Left ventricle myocardium superior (tissue), 1 donor: ENCODE measurements at regions not wholly inside any gene's neighbourhood (a gene's known extent, or its start where the extent isn't known, plus 50 kb on each side); places are given as distances from the start of the nearest gene placed in this dataset.
"Not testable (repeated sequence)": the region's sequence is repeated elsewhere in the genome, so short reads cannot be mapped to it uniquely, and the experiment has no call there.

Experiments
- ATAC-seq: fragments of 200-7000 bp; cut with Tn5 transposase; one replicate; pipeline ENCODE4 v1.9.1; 2020; ENCODE audit warnings: mild to moderate bottlenecking, moderate library complexity
- DNase-seq: peaks from one replicate; pipeline ENCODE4 v3.0.0-alpha.2; 2020
- intact Hi-C: fragments of 100-400 bp; cut with micrococcal nuclease; formaldehyde crosslinking; loops from one replicate; pipeline ENCODE4 v1.11.0; 2022
- donor health status: DM: no; HTN: yes; CAD: no; lungs with severe emphysema.

DNA sequence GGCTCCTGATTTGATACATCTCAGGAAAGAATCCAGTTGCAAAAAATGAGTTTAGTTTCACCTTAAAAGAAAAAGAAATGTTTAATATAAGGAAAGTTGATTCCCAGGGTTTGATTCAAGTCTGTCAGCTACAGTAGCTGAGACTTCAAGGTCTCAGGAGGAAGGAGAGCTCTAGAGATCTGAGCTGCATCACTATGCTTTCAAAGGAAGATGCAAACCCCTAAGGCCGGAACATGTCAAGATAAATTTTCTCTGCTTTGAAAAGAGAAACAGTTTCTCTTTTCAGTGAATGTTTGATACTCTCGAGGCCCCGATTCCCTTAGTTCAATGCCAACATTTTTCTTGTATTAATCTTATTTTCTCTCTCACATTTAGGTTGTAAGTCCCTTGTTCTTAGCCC lies 128.6 kb downstream of the RGPD3 start:
- intact Hi-C loops = no loop called here
- ATAC-seq (no peak), DNase-seq (no peak)

DNA sequence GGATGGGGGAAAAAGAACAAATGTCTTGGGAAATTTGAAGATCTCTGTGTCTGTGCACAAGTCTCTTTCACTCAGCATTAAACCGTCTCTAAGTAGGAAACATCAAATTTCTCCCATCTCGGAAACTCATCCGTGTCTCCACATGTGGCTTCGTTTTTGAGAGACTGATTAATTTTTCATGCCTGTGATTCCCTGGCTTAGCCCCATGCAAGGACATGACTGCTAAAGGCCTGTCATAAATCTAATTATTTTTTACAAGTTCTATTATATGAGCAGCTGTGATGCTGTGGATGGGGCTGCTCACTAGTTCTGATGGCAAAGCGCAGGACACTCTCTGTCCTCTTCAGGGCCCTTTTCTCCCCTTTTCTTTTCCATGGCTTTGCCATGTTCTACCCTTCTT lies 129.1 kb downstream of the RGPD3 start:
- no peak for ATAC-seq
- intact Hi-C loops = no loop called here

DNA sequence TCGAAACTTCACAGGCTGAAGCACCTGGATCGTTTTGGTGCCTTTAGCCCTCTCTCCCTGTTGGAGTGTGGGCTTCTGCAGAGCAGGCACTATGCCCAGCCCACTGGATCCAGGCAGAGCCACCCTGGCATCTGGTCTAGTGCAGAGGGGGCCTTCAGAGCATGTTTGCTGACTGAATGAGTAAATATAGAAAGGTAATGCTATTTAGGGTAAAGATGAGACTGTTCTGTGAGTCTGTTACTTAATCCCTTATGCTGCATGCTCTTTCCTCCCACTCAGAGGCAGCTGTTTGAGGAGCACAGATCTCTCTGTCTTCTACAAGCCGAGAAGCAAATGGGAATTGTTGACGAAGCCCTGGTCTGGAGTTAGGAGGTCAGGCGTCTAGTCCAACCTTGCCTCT lies 130.2 kb downstream of the RGPD3 start:
- no peak for DNase-seq
- no peak for ATAC-seq
- intact Hi-C loops = no loop called here

More for the DNA sequence above, 129.1 kb downstream of the RGPD3 start:
- no peak for DNase-seq

DNA sequence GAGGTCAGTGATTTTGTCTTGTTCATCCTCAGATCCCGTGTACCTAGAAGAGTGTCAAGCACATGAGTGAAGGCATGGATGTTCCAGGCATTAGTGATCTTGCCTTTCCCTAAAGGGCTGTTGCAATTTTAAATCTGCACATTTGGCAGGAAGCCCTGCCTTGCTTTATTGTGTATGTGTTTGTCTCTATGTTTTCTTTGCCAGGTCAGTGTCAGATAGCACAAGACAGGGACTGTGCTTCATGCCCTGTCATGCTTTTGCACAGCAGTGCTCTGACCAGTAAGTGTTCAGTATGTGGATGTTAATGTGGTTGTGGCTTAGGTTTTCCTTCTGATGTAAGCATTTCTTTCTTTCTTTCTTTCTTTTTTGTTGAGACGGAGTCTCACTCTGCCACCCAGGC lies 131.5 kb downstream of the RGPD3 start:
- ATAC-seq (peak; percentile 49), DNase-seq (no peak)
- intact Hi-C loops = no loop called here

DNA sequence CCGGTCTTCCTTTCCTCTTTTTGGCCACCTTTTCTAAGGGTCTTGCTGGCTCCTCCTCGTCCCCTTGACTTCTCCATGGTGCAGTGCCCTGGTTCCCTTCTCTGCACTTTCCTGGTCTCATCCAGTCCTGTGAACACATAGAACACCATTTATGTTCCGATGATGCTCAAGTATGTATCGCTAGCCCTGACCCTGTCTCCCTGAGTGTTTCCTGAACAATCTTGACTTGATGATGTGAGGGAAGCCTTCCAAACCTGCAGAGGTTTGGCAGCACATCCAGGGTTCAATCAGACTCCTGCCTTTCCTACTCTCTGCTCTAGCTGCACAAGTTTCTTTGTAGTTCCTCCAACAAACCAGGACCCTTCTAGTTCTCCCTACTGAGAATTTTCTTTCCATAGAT lies 132.1 kb downstream of the RGPD3 start:
- peak; percentile 39 for ATAC-seq
- DNase-seq = no peak
- intact Hi-C loops = no loop called here

DNA sequence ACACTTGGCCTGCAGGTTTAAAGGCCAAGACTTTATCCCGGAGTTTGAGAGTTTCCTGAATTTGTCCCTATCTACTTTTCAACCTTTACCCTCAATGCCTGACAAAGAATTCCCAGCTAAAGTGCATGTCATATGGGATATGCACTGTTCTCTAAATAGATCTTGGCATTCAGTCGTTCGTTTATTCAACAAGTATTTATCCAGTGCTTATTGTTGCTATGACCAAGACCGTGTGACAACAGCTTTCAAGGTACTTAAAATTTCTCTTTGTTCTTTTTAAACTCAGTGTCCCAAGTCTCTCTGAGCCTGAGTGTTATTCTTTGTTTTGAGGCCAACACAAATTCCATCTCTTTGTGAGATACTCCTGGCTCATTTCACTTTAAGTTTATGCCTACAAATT lies 133.4 kb downstream of the RGPD3 start:
- intact Hi-C loops = no loop called here
- peak; percentile 90 for ATAC-seq
- DNase-seq = no peak

DNA sequence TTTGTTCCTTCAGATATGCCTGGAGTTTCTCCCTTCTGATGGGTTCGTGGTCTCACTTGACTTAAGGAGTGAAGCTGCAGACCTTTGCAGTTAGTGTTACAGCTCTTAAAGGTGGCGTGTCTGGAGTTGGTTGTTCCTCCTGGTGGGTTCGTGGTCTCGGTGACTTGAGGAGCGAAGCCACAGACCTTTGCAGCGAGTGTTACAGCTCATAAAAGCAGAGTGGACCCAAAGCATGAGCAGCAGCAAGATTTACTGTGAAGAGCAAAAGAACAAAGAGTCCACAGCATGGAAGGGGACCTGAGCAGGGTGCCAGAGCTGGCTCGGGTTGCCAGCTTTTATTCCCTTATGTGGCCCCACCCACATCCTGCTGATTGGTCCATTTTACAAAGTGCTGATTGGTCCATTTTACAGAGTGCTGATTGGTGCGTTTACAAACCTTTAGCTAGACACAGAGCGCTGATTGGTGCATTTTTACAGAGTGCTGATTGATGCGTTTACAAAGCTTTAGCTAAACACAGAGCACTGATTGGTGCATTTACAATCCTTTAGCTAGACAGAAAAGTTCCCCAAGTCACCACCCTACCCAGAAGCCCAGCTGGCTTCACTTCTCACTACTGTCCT lies 134.8 kb downstream of the RGPD3 start:
- ATAC-seq, intact Hi-C loops, DNase-seq: not testable (repeated sequence)

DNA sequence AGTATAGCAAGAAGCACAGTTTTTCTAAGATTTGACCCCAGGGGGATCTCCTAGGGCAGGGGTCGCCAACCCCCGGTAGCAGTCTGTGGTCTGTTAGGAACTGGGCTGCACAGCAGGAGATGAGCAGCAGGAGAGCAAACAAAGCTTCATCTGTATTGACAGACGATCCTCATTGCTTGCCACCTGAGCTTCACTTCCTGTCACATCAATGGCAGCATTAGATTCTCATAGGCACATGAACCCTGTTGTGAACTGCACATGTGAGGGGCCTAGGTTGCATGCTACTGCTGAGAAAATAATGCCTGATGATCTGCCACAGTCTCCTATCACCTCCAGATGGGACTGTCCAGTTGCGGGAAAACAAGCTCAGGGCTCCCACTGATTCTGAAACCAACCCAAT lies 136.2 kb downstream of the RGPD3 start:
- ATAC-seq = no peak
- DNase-seq = no peak
- intact Hi-C loops = no loop called here

DNA sequence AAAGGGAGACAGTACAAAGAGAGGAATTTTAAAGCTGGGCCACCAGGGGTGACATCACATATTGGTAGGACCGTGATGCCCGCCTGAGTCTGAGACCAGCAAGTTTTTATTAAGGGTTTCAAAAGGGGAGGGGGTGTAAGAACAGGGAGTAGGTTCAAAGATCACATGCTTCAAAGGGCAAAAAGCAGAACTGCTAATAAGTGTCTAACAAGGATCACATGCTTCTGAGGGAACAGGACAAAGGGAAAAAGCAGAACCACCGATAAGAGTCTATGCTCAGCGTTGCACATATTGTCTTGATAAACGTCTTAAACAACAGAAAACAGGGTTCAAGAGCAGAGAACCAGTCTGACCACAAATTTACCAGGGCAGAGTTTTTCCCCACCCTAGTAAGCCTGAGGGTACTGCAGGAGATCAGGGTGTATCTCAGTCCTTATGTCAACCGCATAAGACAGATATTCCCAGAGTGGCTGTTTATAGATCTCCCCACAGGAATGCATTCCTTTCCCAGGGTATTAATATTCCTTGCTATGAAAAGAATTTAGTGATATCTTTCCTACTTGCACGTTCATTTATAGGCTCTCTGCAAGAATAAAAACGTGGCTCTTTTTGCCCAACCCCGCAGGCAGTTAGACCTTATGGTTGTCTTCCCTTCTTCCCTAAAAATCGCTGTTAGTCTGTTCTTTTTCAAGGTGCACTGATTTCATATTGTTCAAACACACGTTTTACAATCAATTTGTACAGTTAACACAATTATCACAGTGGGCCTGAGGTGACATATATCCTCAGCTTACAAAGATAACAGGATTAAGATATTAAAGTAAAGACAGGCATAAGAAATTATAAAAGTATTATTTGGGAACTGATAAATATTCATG lies 136.5 kb upstream of the UXS1 start:
- intact Hi-C loops, ATAC-seq, DNase-seq: not testable (repeated sequence)

DNA sequence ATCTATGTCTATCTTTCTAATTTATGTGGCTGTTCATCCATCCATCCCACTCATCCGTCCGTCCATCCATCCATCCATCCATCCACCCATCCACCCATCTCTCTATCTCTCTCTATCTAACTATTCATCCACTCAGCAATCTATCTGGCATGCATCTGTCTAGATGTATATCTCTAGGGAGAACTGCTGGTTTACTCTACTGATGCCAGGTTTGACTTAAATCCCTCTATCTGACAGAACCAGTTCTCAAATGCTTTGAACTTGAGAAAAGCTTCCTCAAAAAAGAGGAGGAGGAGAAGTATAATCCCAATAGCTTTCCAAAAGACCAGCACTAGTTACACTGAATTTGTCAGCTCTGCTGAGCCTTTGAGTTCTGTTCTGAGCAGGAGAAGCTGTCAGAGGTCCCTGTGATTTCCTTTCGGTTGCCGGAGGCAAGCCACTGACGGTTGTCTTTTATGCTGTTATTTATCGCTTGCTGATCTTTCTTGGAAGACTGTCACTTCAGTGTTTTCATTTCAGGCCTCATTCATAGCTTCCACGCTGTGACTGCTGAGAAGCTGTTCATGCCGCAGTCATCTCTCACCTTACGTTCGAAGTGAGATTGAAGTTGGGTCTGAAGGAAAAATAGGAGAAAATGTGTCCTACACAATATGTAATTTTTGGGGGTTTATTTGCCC lies 129.4 kb upstream of the UXS1 start:
- intact Hi-C loops = no loop called here
- ATAC-seq (no peak), DNase-seq (no peak)

DNA sequence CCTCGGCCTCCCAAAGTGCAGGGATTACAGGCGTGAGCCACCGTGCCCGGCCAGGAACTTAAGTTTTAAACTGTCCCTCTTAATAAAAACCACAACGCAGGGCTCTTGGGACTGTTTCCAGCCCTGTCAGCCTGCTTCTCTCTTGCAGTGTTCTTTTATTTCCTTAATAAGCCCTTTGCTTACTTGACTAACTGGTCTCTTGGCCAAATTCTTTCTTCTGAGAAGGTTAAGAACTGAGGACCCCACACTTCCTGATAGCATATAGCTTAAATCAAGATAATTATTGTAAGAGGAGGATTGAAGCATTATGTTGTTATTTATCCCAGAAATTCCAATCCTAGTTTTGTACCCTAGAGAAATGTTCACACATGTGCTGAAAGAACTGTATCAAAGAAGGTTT lies 128.2 kb upstream of the UXS1 start:
- no peak for ATAC-seq
- no peak for DNase-seq
- intact Hi-C loops = no loop called here

DNA sequence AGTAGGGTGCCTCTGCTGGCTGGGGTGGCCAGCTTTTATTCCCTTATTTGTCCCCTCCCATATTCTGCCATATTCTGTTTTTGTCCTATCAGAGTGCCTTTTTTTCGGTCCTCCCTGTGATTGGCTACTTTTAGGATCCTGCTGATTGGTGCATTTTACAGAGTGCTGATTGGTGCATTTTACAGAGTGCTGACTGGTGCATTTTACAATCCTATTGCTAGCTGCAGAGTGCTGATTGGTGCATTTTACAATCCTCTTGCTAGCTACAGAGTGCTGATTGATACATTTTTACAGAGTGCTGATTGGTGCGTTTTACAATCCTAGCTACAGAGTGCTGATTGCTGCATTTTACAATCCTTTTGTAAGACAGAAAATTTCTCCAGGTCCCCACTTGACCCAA lies 126.3 kb upstream of the UXS1 start:
- ATAC-seq, intact Hi-C loops, DNase-seq: not testable (repeated sequence)

DNA sequence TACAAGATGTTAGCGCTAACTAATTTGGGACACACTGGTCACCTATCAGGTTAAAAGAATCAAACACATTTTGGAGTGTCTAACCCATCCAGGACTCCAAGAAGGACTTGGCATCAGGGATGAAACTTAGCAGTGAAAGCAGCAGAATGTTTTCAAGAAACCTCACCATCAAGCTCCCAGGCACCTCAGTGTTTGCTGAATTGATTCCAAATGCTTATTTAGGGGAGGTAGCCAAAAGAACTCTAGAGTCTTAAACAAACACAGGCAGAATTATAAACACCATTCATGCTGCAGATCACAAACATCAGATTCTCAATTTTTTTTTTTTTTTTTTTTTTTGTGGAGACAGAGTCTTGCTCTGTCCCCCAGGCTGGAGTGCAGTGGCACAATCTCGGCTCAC lies 122.8 kb upstream of the UXS1 start:
- ATAC-seq (no peak), DNase-seq (no peak)
- intact Hi-C loops = no loop called here

DNA sequence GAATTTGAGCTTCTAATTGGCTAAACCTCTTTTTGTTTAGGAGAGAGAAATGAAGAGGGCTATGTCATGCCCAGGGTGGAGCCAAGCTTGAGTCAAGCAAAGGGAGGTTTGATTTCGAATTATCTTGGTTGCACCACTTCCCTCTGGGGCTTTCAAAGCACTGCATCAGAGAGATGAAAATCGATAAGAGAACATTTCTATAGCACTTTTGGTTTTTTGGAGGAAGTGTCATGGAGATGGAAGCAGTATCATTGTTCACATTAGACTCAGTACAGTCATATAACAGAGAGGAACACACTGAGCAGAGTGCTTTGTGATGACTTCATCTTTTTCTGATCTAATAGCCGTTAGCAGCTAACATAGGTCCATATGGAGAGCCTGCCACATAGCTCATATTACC lies 120.3 kb upstream of the UXS1 start:
- intact Hi-C loops = no loop called here
- ATAC-seq = no peak
- DNase-seq = no peak

DNA sequence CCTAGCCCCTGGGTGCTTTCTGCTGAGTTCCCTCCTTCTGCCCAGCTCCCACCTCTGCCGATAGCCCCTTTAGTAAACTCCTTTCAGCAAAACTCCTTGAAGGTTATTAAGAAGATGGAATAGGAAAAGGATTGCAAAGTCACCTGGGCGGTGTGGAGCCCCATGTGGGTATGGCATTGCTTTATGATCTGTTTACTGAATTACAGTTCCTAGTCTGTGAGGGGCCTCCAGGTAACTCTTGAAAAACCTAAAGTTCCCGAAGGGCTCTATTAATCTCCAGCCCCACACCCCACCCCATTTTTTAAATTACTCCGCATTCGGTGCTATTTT lies 116.9 kb upstream of the UXS1 start:
- DNase-seq = no peak

DNA sequence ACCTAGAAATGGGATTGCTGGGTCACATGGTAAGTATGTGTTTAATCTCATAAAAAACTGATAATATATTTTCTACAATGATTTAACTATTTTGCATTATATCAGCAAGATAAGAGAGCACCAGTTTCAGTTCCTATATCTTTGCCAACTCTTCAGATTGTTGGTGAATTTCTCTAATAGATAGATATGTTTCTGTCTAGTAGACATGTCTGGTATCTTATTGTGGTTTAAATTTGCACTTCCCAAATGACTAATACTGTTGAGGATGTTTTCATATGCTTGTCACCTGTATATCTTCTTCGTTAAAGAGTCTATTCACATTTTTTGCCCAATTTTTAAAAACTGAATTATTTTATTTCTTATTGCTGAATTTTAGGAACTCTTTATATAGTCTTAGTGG lies 113.8 kb upstream of the UXS1 start:
- intact Hi-C loops = no loop called here
- ATAC-seq = no peak
- no peak for DNase-seq

More for the DNA sequence above, 116.9 kb upstream of the UXS1 start:
- no peak for ATAC-seq
- intact Hi-C loops = no loop called here

DNA sequence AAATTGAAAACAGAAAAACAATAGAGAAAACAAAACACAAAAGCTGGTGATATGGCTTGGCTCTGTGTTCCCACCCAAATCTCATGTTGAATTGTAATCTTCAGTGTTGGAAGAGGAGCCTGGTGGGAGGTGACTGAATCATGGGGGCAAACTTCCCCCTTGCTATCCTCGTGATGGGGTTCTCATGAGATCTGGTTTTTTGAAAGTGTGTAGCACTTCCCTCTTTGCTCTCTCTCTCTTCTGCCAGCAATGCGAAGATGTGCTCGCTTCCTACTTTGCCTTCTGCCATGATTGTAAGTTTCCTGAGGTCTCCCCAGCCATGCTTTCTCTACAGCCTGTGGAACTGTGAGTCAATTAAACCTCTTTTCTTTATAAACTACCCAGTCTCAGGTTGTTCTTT lies 112.3 kb upstream of the UXS1 start:
- intact Hi-C loops = no loop called here
- ATAC-seq (no peak), DNase-seq (no peak)

DNA sequence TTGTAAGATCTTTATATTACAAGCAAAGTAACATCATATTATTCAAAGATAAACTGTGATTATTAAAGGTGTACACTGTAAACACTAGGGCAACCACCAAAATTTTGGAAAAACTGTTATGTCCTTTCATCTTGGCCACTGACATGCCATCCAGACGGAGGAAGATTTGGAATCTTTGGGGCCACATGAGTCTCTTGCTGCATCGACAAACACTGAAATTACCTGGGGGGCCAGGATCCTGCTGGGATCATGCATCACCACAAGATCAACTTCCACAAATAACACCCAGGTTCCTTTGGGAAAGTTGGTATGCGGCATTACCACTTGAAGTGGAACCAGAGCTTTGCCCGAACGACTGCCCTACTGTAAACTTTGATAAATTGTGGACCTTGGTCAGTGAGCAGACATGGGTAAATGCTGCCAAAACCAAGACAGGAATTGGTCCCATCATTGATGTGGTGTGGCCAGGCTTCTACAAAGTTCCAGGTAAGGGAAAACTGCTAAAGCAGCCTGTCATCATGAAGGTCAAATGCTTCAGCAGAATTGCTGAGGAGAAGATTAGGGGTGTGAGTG lies 110.6 kb upstream of the UXS1 start:
- intact Hi-C loops = no loop called here
- DNase-seq = no peak
- ATAC-seq = no peak

DNA sequence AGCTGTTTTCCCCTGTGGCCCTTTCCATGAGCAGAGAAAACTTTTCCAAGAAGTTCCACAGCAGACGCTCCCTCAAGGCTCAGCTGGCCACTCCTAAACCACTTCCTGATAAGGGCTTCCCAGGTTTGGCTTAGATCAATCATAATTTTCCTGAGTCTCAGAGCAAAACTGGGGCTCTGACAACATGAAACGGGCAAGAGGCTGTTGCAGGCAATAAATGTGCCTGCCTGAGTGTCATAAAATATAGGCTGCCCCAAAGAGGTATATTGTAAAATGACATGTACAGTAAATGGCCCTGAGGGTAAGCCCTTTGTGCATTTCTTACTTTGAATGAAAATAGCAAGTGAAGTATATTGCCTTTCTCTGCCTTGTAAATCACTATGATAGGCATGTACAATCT lies 105.6 kb upstream of the UXS1 start:
- ATAC-seq = no peak
- no peak for DNase-seq
- intact Hi-C loops = no loop called here

DNA sequence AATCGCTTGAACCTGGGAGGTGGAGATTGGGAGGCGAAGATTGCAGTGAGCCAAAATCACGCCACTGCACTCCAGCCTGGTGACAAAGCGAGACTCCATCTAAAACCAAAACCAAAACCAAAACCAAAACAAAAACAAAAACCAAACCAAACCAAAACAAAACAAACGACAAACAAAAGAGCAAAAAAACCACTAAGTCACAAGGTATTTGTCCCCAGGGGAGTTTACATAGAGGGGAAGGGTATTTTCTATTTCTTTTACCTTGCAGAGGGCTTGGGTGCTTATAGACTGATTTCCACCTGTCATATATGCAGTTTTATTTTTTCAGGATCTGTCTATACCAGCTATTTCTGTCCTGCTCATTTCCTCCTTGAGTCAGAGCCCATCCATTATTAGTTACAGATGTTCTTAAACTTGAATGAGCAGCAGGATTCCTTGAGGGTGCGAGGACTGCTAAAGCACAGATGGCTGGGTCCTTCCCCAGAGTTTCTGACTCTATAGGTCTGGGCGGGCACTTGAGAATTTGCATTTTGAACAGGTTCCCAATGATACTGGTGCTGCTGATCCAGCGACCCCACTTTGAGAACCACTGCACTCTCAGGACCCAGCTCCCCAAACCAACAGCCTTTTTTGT lies 102.2 kb upstream of the UXS1 start:
- ATAC-seq (no peak), DNase-seq (no peak)
- intact Hi-C loops = no loop called here
